GM23248 (cell line): ENCODE measurements at regions not wholly inside any gene's neighbourhood (a gene's known extent, or its start where the extent isn't known, plus 50 kb on each side); places are given as distances from the start of the nearest gene placed in this dataset.

Source experiments
- DNase-seq: peaks from one replicate; pipeline ENCODE4 v3.0.0-alpha.2; 2015
- H2AFZ ChIP-seq: fragments of 200-600 bp; sonication (generic); 2 replicates; pipeline ENCODE4 v1.6.1; 2016; ENCODE audit warnings: antibody characterized with exemption
- H3F3A ChIP-seq: fragments of 200-600 bp; sonication (generic); 2 replicates; pipeline ENCODE4 v1.6.1; 2016; ENCODE audit warnings: mild to moderate bottlenecking, antibody characterized with exemption, mixed run types; ENCODE audit not compliant: insufficient read depth
- H3K27ac ChIP-seq: fragments of 200-600 bp; sonication (generic); 2 replicates; pipeline ENCODE4 v1.5.1; 2016; ENCODE audit warnings: mild to moderate bottlenecking
- H3K27me3 ChIP-seq: fragments of 200-600 bp; sonication (generic); replicated peaks from 2 replicates; pipeline ENCODE4 v1.6.1; 2016; ENCODE audit warnings: mild to moderate bottlenecking; ENCODE audit not compliant: insufficient read depth
- H3K36me3 ChIP-seq: fragments of 200-600 bp; sonication (generic); 2 replicates; pipeline ENCODE4 v1.6.1; 2016; ENCODE audit warnings: low read depth, mild to moderate bottlenecking
- H3K4me1 ChIP-seq: fragments of 200-600 bp; sonication (generic); 2 replicates; pipeline ENCODE4 v1.6.1; 2016; ENCODE audit warnings: mild to moderate bottlenecking; ENCODE audit not compliant: insufficient read depth
- H3K4me2 ChIP-seq: fragments of 200-600 bp; sonication (generic); one replicate; pipeline ENCODE4 v1.6.1; 2016; ENCODE audit warnings: mild to moderate bottlenecking; ENCODE audit not compliant: unreplicated experiment
- H3K4me3 ChIP-seq: fragments of 200-600 bp; sonication (generic); 2 replicates; pipeline ENCODE4 v1.5.1; 2016; ENCODE audit warnings: mild to moderate bottlenecking
- H3K79me2 ChIP-seq: fragments of 200-600 bp; sonication (generic); 2 replicates; pipeline ENCODE4 v1.6.1; 2016; ENCODE audit warnings: mild to moderate bottlenecking; ENCODE audit not compliant: insufficient read depth
- H3K9ac ChIP-seq: fragments of 200-600 bp; sonication (generic); 2 replicates; pipeline ENCODE4 v1.6.1; 2016; ENCODE audit warnings: mild to moderate bottlenecking
- H3K9me2 ChIP-seq: fragments of 200-600 bp; sonication (generic); 2 replicates; pipeline ENCODE4 v1.6.1; 2016; ENCODE audit warnings: mixed run types, mild to moderate bottlenecking, moderate library complexity; ENCODE audit not compliant: insufficient read depth
- H3K9me3 ChIP-seq: fragments of 200-600 bp; sonication (generic); one replicate; pipeline ENCODE4 v1.6.1; 2017; ENCODE audit warnings: low read depth
- H4K20me1 ChIP-seq: fragments of 200-600 bp; sonication (generic); 2 replicates; pipeline ENCODE4 v1.6.0; 2016; ENCODE audit not compliant: insufficient read depth
- EZH2 ChIP-seq: fragments of 200-600 bp; sonication (generic); IDR thresholded peaks from 2 replicates; pipeline ENCODE4 v1.6.1; 2018; ENCODE audit warnings: antibody characterized with exemption, mild to moderate bottlenecking; ENCODE audit not compliant: insufficient read depth, poor library complexity, severe bottlenecking
- EZH2phosphoT487 ChIP-seq: fragments of 200-600 bp; sonication (generic); IDR thresholded peaks from 2 replicates; pipeline ENCODE4 v1.6.1; 2018; ENCODE audit warnings: antibody characterized with exemption, moderate library complexity, mild to moderate bottlenecking, low read depth; ENCODE audit not compliant: insufficient read depth
- WGBS, 2 experiments: methylation state at CpG; one replicate each; pipeline ENCODE4 v1.1.6; 2015 to 2017; ENCODE audit warnings: low lambda C conversion rate in 2 of 2, low coverage in 1 of 2; ENCODE audit errors: missing lambda C conversion rate in 2 of 2; 5-methylcytosine and 5-hydroxymethylcytosine counted together
- in situ Hi-C: fragments of 300-500 bp; cut with MboI; formaldehyde crosslinking; loops from 2 replicates; pipeline ENCODE4 v1.15.0; 2020

DNA sequence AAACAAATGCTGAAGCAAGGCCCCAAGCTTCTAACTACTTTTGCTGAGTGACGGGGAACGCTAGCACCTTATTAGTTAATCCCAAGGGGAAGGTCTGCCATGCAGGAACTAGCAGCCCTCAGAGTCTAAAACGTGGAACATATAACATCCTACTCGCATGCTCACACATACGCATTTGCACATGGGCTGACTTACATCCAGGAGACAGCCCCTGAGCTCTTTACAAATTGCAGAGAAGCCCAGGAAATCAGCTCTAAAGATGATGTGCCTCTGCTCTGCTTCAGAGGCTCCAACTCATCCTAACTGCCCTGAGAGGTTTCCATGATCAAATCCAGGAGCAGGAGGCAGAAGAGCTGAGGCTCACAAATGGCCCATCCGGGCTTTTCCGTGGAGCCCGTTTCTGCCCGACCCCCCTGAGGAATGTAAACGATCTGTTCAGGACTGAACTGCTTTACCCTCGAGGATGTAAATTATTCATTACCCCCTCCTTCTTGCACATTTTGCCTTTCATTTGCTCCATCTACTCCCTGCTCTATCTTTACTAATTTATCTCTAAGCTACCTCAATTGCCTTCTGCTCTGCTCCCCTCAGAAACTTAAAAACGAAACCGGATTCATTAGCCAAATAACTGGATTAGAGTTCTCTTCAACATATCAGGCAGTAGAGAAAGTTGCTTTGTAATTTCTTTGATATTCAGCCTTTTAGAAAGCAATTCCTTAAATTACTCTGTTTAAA is 141.9 kb upstream of the CCDC54 start:
- WGBS, 2 experiments, result 23 to 25% methylated on average over 13 of the region's 13 CpGs
- H3K4me1 ChIP-seq, result peaks cover 7% of the 10 kb centered on the region; the same call in 1 of the 2 replicates
- in situ Hi-C loops, result loop anchor here (25.0 kb wide), 1 partner anchor 1327 kb away; no protein-coding TSS in a partner anchor
- H3K27me3 ChIP-seq, result no peaks in the 10 kb centered on the region
- 0 out of 2 replicates have a peak, but pooled peaks cover 7% of the 10 kb centered on the region for H3F3A ChIP-seq
- no peaks in the 10 kb centered on the region for H3K9me2 ChIP-seq
- H3K79me2 ChIP-seq, result no peaks in the 10 kb centered on the region
- DNase-seq, result peak; percentile 56
- H4K20me1 ChIP-seq, result no peaks in the 10 kb centered on the region
- TF ChIP-seq EZH2phosphoT487, result no peak
- no peak for TF ChIP-seq EZH2
- H3K36me3 ChIP-seq, result no peaks in the 10 kb centered on the region
- H2AFZ ChIP-seq, result peak overlapping the region; percentile 98
- H3K27ac ChIP-seq, result no peak overlapping the region
- H3K4me3 ChIP-seq, result peak overlapping the region; percentile 90
- peak overlapping the region; percentile 94 for H3K4me2 ChIP-seq
- H3K9ac ChIP-seq, result peak overlapping the region; percentile 82
- H3K9me3 ChIP-seq, result no peaks in the 10 kb centered on the region

DNA sequence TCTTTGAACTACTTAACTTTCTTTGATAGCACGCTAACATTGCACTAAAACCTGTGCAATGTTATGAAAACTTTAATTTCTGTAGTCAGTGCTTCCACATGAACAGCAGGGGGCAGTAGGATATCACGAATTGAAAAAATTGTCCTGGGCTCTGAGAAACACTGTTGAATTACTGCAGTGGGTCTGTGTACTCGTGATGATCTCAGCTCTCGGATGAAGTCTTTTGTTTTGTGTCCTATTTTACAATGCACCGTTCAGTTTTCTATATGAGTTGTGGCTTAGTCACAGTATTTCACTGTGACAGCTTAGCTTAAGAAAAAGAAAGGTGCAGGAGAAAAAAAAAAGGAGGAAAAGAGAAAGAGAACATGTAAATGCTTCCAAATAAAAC is 141.3 kb upstream of the CCDC54 start:
- Histone ChIP-seq H3K4me3 (peak overlapping the region; percentile 90), H3K4me1 (peaks cover 7% of the 10 kb centered on the region; the same call in 1 of the 2 replicates), H4K20me1 (no peaks in the 10 kb centered on the region), H3K9me2 (no peaks in the 10 kb centered on the region), H3K9ac (peak overlapping the region; percentile 82), H2AFZ (peak overlapping the region; percentile 98), H3K27me3 (no peaks in the 10 kb centered on the region), H3K9me3 (no peaks in the 10 kb centered on the region), H3K36me3 (no peaks in the 10 kb centered on the region), H3K4me2 (peak overlapping the region; percentile 94), H3F3A (0 out of 2 replicates have a peak, but pooled peaks cover 7% of the 10 kb centered on the region), H3K79me2 (peaks cover 2% of the 10 kb centered on the region), H3K27ac (peak overlapping the region; percentile 43)
- in situ Hi-C loops, result loop anchor here (25.0 kb wide), 1 partner anchor 1326 kb away; no protein-coding TSS in a partner anchor
- 0% methylated on average over 5 of the region's 5 CpGs for WGBS, 2 experiments
- TF ChIP-seq EZH2, result no peak
- TF ChIP-seq EZH2phosphoT487, result no peak
- peak; percentile 88 for DNase-seq

DNA sequence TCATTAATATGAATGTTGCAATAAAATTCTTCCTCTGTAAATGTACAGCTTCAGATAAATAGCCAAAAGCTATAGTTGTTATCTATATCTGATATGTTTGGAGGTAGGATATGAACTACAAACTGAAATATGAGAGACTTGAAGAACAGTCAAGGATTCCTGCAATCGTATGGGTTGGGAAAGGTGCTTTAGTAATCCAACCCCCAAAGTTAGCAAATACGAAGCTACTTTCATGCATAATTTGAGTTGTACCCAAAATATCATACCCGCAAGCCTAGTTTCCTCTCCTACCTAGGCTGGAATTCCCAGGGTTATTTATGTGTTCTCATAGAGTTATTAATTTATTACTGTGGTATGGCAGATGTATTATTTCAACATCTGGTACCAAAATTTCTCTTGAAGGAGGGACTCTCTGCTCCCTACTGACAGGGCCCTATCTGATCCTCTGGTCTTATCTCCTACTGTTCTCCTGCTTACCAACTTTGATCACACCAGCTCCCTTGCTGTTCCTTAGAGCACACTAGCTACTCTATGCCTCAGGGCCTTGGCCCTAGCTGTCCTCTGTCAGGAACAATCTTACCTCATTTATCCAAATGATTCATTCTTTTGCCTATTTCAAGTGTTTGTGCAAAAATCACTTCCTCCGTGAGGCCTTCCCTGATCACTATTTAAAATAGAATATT is 140.4 kb upstream of the CCDC54 start:
- Histone ChIP-seq H3K27ac (no peak overlapping the region), H3K4me1 (peaks cover 13% of the 10 kb centered on the region), H3K9me2 (no peaks in the 10 kb centered on the region), H3K4me3 (no peak overlapping the region), H3F3A (0 out of 2 replicates have a peak, but pooled peaks cover 7% of the 10 kb centered on the region), H3K36me3 (no peaks in the 10 kb centered on the region), H4K20me1 (no peaks in the 10 kb centered on the region), H2AFZ (peak overlapping the region; percentile 98; the same call in 1 of the 2 replicates), H3K9ac (no peak overlapping the region), H3K79me2 (peaks cover 10% of the 10 kb centered on the region), H3K9me3 (no peaks in the 10 kb centered on the region), H3K4me2 (peak overlapping the region; percentile 94), H3K27me3 (no peaks in the 10 kb centered on the region)
- TF ChIP-seq EZH2phosphoT487, result no peak
- TF ChIP-seq EZH2, result no peak
- 82 to 86% methylated on average over 4 of the region's 4 CpGs for WGBS, 2 experiments
- in situ Hi-C loops, result loop anchor here (25.0 kb wide), 1 partner anchor 1326 kb away; no protein-coding TSS in a partner anchor
- DNase-seq, result no peak

DNA sequence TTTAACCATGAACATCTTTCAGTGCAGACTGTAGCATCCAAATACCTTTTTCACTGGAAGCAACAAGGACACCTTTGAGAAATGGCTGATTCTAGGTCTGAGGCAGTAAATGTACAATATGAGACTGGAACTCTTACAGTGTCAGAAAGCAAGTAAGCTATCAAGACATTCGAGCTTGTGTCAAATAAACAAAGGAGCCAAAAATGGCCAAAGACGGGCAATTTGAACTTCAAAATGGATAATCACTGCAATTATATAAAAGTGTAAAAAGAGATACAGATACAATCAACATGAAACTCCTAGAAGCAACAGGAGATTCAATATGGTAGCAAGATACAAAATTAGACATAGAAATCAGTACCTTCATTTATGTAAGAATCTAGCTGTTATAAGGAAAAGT is 138.5 kb upstream of the CCDC54 start:
- H3K9ac ChIP-seq, result no peak overlapping the region
- H3F3A ChIP-seq, result 0 out of 2 replicates have a peak, but pooled peaks cover 7% of the 10 kb centered on the region
- H3K79me2 ChIP-seq, result peaks cover 30% of the 10 kb centered on the region
- 89 to 95% methylated on average over 2 of the region's 2 CpGs for WGBS, 2 experiments
- H3K9me3 ChIP-seq, result no peaks in the 10 kb centered on the region
- DNase-seq, result no peak
- no peak overlapping the region for H3K27ac ChIP-seq
- H3K36me3 ChIP-seq, result no peaks in the 10 kb centered on the region
- H3K4me1 ChIP-seq, result peaks cover 16% of the 10 kb centered on the region
- no peaks in the 10 kb centered on the region for H3K27me3 ChIP-seq
- no peaks in the 10 kb centered on the region for H3K9me2 ChIP-seq
- H2AFZ ChIP-seq, result peak overlapping the region; percentile 36
- no peaks in the 10 kb centered on the region for H4K20me1 ChIP-seq
- TF ChIP-seq EZH2phosphoT487 (no peak), EZH2 (no peak)
- in situ Hi-C loops, result loop anchor here (25.0 kb wide), 1 partner anchor 1324 kb away; no protein-coding TSS in a partner anchor
- no peak overlapping the region for H3K4me3 ChIP-seq
- H3K4me2 ChIP-seq, result no peak overlapping the region
